ENCODE measurements at regions not wholly inside any gene's neighbourhood (a gene's known extent, or its start where the extent isn't known, plus 50 kb on each side); places are given as distances from the start of the nearest gene placed in this dataset.

GRCh38 chr14:100674897-100675619, 51.6 kb upstream of the DLK1 start:
- DNase-seq: no peak

- DNase-seq: no peak
Measured at GRCh38 chr14:100675699-100676684, 50.7 kb upstream of the DLK1 start.

Data from suppressor macrophage treated with lipopolysaccharide for 1 hour (primary cell).